GM06990 (cell line): ENCODE measurements at regions not wholly inside any gene's neighbourhood (a gene's known extent, or its start where the extent isn't known, plus 50 kb on each side); places are given as distances from the start of the nearest gene placed in this dataset.

Source experiments
- DNase-seq: peaks from one replicate; pipeline ENCODE4 v3.0.0-alpha.2; 2011; ENCODE audit not compliant: insufficient read length; ENCODE audit errors: extremely low read depth
- H3K27me3 ChIP-seq: replicated peaks from 2 replicates; pipeline ENCODE4 v1.6.0; 2011; ENCODE audit warnings: low read length; ENCODE audit not compliant: control insufficient read depth, insufficient read depth
- H3K36me3 ChIP-seq: 2 replicates; pipeline ENCODE4 v1.5.1; 2011; ENCODE audit warnings: low read length; ENCODE audit not compliant: control insufficient read depth, insufficient read depth
- H3K4me3 ChIP-seq: replicated peaks from 2 replicates; pipeline ENCODE4 v1.5.1; 2011; ENCODE audit warnings: low read depth, mild to moderate bottlenecking, control low read depth, low read length
- CTCF ChIP-seq: IDR thresholded peaks from 2 replicates; pipeline ENCODE4 v1.5.1; 2011; ENCODE audit warnings: low read length, control low read depth, mild to moderate bottlenecking, inconsistent platforms; ENCODE audit not compliant: insufficient read depth, poor library complexity, severe bottlenecking

DNA sequence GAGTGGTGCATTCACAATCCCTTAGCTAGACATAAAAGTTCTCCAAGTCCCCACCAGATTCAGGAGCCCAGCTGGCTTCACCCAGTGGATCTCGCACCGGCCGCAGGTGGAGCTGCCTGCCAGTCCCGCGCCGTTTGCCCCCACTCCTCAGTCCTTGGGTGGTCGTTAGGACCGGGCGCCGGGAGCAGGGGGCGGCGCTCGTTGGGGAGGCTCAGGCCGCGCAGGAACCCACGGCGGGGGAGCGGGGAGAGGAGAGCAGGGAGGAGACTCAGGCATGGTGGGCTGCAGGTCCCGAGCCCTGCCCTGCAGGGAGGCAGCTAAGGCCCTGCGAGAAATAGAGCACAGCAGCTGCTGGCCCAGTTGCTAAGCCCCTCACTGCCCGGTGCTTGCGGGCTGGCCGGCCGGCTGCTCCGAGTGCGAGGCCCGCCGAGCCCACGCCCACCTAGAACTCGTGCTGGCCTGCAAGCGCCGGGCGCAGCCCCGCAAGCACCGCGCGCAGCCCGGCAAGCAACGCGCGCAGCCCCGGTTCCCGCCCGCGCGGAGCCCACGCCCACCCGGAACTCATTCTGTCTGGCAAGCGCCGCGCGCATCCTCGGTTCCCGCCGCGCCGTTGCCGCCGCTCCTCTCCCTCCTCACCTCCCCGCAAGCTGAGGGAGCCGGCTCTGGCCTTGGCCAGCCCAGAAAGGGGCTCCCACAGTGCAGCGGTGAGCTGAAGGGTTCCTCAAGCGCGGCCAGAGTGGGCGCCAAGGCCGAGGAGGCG lies 153.5 kb downstream of the SLC7A11 start:
- no peak for TF ChIP-seq CTCF
- Histone ChIP-seq H3K27me3 (no peaks in the 10 kb centered on the region), H3K4me3 (no peak overlapping the region), H3K36me3 (no peaks in the 10 kb centered on the region)
- DNase-seq, result no peak

GRCh38 chr4:138087066-138087719 lies 155.0 kb downstream of the SLC7A11 start:
- H3K4me3 ChIP-seq, result no peak overlapping the region
- H3K36me3 ChIP-seq, result no peaks in the 10 kb centered on the region
- no peak for DNase-seq
- no peaks in the 10 kb centered on the region for H3K27me3 ChIP-seq
- no peak for TF ChIP-seq CTCF

DNA sequence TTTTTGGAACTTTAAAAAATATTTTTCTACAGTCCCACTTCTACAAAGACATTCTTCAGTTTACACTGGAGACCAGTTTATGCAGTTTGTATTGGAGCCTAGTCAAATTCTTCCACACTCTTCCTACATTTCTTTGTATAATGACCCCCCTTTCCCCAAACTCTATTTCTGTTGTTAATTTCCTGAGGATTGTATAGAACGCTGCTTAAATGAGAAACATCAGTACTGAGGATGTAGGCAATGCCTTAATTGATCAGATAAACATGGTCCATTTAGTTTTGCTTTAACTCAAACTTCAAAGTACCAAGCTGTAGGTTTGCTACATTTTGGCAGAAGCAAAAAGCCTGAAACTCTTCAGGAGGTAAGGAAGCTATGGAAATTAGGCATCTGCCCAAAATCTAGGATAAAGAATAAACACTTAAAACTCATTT lies 155.5 kb downstream of the SLC7A11 start:
- DNase-seq, result no peak
- TF ChIP-seq CTCF, result no peak

DNA sequence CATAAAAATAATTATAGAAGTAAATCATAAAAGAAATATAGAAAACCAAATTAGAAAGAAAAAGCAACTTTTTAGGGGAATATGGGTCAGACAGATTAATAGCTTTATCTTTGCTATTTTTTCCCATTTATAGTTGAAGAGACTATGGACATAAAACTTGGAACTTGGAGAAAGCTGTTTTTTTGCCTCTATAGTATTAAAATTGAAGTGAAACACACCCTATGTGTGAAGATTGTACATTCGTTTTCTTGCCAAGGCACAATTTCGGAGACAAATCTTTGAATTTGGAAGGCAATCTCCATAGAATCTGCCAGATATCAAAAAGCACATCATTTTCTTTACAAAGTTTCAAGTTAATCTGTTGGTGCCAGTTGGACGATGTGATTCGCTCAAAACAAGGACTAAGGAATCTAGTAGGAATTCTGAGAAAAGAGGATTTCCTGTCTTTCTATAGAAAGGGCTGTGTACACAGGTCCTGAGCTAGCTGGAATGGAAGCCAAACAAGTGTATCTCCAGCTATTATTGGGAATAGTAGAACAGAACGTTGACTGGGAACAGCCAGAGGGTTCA lies 156.3 kb downstream of the SLC7A11 start:
- Histone ChIP-seq H3K4me3 (no peak overlapping the region), H3K36me3 (no peaks in the 10 kb centered on the region), H3K27me3 (no peaks in the 10 kb centered on the region)
- no peak for TF ChIP-seq CTCF
- no peak for DNase-seq

More for the DNA sequence above, 155.5 kb downstream of the SLC7A11 start:
- Histone ChIP-seq H3K36me3 (no peaks in the 10 kb centered on the region), H3K4me3 (no peak overlapping the region), H3K27me3 (no peaks in the 10 kb centered on the region)

- no peak for TF ChIP-seq CTCF
- Histone ChIP-seq H3K36me3 (no peaks in the 10 kb centered on the region), H3K4me3 (no peak overlapping the region), H3K27me3 (no peaks in the 10 kb centered on the region)
- no peak for DNase-seq
Measured at GRCh38 chr4:138078751-138079520, 163.2 kb downstream of the SLC7A11 start.
